GM19397 (cell line): ENCODE measurements at regions not wholly inside any gene's neighbourhood (a gene's known extent, or its start where the extent isn't known, plus 50 kb on each side); places are given as distances from the start of the nearest gene placed in this dataset.

Source experiments
- ATAC-seq: cut with Tn5 transposase; IDR thresholded peaks from one replicate; pipeline ENCODE4 v1.9.1; 2021; ENCODE audit warnings: mild to moderate bottlenecking, moderate library complexity; ENCODE audit not compliant: unreplicated experiment

DNA sequence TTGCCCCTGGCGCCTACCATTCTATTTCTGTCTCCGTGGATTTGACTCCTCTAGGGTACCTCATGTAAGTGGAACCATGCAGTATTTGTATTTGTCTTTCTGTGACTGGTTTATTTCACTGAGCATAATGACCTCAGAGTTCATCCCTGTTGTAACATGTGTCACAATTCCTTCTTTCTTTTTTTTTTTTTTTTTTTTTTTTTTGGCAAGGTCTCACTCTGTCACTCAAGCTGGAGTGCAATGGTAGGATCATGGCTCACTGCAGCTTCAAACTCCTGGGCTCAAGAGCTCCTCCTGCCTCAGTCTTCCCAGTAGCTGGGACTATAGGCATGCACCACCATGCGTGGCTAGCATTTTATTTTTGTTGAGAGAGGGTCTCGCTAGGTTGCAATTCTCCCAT, 74.0 kb upstream of the SEPTIN5 start:
- ATAC-seq = no peak

GRCh38 chr22:19641254-19641982, 72.9 kb upstream of the SEPTIN5 start:
- no peak for ATAC-seq

- ATAC-seq = no peak
Observed at GRCh38 chr22:19641983-19642451, 72.3 kb upstream of the SEPTIN5 start.

DNA sequence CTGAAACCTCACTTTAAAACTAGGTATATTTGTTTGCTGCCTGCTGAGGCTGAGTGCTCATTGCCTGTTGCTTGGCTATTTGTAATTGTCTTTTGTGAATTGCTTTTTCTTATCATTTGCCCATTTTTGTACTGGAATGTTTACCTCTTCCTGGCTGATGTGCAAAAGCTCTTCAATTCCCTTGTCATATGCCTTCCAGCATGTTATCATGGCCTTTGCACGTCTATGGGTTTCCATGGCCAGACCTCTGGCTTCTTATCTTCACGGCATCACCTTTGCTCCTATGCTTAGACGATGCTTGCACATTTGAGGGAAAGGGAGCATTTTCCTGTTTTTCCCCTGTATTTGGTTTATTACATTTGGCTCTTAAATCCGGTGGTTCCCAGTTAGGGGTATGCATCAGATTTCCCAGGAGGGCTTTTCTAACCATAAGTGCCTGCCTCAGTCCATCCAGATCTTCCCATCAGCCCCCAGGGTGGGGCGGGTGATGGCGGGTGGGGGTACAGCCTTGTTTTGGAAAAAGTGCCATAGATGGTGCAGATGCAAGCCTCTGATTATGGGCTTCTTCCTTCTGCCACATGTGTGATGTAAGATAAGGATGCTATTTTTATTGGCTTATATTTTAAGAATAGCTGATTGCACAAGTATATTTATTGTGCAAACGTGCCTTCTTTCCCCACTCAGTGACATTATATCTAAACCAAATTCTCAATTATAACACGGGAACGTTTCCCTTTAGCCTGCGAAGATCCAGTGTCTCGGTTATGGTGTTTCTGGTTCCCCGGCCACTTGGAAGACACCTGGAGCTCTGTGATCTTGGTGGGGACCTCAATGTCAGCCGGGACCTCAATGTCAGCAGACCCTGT, 70.6 kb upstream of the SEPTIN5 start:
- no peak for ATAC-seq

- no peak for ATAC-seq
Observed at GRCh38 chr22:19644314-19645223, 69.7 kb upstream of the SEPTIN5 start.

- ATAC-seq = no peak
Observed at GRCh38 chr22:19645391-19645790, 68.9 kb upstream of the SEPTIN5 start.

GRCh38 chr22:19645905-19646304, 68.4 kb upstream of the SEPTIN5 start:
- no peak for ATAC-seq

- no peak for ATAC-seq
Observed at GRCh38 chr22:19646383-19646782, 67.9 kb upstream of the SEPTIN5 start.

- no peak for ATAC-seq
Observed at GRCh38 chr22:19648419-19648929, 65.8 kb upstream of the SEPTIN5 start.

DNA sequence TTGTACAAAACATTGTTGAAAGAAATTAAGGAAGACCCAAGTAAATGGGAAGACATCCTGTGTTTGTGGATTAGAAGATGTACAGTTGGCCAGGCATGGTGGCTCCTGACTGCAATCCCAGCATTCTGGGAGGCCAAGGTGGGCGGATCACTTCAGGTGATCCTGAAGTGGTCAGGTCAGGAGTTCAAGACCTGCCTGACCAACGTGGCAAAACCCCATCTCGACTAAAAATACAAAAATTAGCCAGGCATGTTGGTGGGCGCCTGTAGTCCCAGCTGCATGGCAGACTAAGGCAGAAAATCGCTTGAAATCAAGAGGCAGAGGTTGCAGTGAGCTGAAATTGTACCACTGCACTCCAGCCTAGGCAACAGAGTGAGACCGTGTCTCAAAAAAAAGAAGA, 62.0 kb upstream of the SEPTIN5 start:
- ATAC-seq = no peak

DNA sequence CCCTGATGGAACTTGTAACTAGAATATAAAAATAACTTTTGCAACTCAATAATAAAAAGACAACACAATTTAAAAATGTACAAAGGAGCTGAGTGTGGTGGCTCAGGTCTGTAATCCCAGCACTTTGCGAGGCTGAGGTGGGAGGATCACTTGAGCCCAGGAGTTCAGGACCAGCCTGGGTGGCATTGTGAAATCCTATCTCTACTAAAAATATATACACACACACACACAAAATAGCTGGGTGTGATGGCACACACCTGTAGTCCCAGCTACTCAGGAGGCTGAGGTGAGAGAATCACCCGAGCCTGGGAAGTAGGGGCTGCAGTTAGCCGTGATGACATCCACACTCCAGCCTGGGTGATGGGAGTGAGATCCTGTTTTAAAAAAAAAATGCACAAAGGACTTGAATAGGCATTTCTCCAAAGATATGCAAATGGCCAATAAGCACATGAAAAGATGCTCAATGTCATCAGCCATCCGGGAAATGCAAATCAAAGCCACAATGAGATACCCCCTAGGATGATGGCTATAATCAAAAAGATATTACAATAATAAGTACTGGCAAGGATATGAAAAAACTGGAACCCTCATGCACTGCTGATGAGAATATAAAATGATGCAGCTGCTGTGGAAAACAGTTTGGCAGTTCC, 59.8 kb upstream of the SEPTIN5 start:
- ATAC-seq = no peak

GRCh38 chr22:19655399-19655798, 58.9 kb upstream of the SEPTIN5 start:
- ATAC-seq = no peak

DNA sequence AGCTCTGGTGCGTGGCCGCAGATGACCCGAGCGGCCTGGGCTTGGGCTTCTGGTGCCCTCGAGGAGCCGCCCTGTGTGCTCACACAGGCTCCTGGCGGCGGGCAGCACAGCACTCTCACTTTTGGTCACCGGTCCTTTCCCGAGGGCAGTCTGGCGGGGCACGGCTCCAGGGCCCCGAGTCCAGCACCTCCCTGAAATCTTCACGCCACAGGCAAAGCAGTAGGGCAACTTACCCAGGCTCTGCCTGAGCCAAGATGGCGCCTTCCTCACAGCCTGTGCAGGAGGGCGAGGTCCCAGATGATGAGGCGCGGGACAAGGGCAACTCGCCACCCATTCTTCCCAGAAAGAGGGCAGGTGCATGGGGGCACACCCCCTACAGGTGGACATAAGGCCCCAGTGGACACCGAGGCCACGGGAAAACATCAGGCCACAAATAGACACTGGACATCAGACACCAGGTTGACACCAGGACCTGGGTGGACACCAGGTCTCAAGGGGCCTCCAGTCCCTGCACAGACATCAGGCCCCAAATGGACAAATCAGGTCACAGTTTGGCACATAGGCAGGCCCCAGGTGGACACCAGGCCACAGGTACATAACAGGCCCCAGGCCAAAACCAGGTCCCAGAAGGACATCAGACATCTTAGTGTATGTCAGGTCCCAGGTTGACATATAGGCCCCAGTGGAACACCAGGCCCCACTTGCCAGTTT, 57.6 kb upstream of the SEPTIN5 start:
- no peak for ATAC-seq

- ATAC-seq = no peak
Observed at GRCh38 chr22:19657252-19658056, 56.8 kb upstream of the SEPTIN5 start.

GRCh38 chr22:19658057-19658966, 56.0 kb upstream of the SEPTIN5 start:
- no peak for ATAC-seq

GRCh38 chr22:19658967-19659804, 55.1 kb upstream of the SEPTIN5 start:
- ATAC-seq = no peak

- ATAC-seq = no peak
Observed at GRCh38 chr22:19659805-19660345, 54.4 kb upstream of the SEPTIN5 start.
